ENCODE measurements at regions not wholly inside any gene's neighbourhood (a gene's known extent, or its start where the extent isn't known, plus 50 kb on each side); places are given as distances from the start of the nearest gene placed in this dataset.

- TF ChIP-seq CTCF (conservative IDR thresholded peaks at IDR 0.05; ENCODE audit: low read depth, low read length) = no peak
Observed at GRCh38 chr5:125274938-125275724, 528.7 kb upstream of the ZNF608 start.

GRCh38 chr5:125275725-125276090 is 529.3 kb upstream of the ZNF608 start:
- no peak for DNase-seq (ENCODE audit: low read depth)
- no peak for TF ChIP-seq CTCF (conservative IDR thresholded peaks at IDR 0.05; ENCODE audit: low read depth, low read length)
- no peak overlapping the region for H3K4me3 ChIP-seq (ENCODE audit: low read depth, low read length)

More at GRCh38 chr5:125274938-125275724, 528.7 kb upstream of the ZNF608 start:
- DNase-seq (ENCODE audit: low read depth) = no peak
- H3K4me3 ChIP-seq (ENCODE audit: low read depth, low read length) = no peak overlapping the region

DNA sequence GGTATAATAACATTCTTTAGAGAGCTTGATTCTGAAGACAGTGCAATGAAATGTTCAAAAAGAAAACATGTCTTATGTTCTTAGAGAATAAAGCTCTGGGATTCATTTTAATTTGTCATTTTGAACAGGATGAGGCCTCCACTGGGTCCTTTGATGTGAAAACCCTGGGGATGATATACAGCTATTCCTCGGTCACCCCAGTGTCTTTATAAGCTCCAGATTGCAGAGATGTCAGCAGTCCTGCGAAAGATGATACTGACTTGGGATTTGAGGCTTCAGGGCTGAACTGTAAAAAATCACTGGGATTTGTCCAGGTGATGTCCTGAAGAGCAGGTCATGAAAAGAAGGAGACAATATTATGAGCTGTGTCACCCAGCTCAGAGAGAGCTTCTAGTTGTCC is 529.7 kb upstream of the ZNF608 start:
- no peak for DNase-seq (ENCODE audit: low read depth)
- no peak overlapping the region for H3K4me3 ChIP-seq (ENCODE audit: low read depth, low read length)
- TF ChIP-seq CTCF (conservative IDR thresholded peaks at IDR 0.05; ENCODE audit: low read depth, low read length) = no peak

DNA sequence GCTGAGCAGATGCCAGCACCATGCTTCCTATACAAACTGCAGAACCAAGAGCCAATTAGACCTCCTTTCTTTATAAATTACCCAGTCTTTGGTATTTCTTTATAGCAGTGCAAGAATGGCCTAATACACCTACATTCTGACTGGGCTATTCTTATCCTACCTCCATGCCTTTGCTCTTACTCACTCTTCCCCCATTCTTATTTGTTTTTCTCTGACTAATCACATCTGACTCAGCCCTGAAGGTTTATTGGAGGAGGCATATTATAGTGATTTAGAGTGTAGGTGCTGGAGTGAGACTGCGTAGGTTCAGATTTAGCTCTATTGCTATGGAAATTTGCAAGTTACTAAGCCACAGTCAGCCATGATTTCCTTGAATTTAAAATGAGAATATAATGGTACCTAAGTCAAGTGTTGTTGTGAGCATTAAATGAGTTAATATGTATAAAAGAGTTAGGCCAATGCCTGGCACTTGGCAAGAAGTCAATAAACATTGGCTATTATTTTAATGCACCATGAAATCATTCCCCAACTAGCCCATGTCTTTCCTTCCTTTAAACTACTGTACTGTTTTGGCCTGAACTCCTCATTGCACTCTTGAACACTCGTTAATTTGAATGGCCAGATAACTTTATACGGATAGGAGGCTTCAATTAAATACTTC is 531.2 kb upstream of the ZNF608 start:
- no peak overlapping the region for H3K4me3 ChIP-seq (ENCODE audit: low read depth, low read length)
- TF ChIP-seq CTCF (conservative IDR thresholded peaks at IDR 0.05; ENCODE audit: low read depth, low read length) = no peak
- peak; percentile 92 for DNase-seq (ENCODE audit: low read depth)

DNA sequence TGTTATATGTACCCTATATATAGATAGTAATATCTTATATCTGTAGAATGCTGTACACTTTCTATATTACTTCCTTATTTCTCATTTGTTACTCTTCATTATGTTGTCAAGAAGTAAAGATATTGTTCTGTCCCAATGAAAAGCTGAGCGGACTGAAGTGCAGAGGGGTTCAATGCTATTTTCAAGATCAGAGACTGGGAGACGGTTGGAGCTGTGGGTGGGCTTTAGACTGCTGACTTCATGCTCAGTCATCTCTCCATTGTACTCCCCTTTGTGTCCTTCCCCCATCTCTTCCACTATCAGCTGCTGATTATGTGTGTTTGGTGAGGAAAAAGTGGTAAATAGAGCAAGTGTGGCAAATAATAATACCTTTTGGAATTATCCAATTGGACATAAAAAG is 532.3 kb upstream of the ZNF608 start:
- no peak overlapping the region for H3K4me3 ChIP-seq (ENCODE audit: low read depth, low read length)
- no peak for TF ChIP-seq CTCF (conservative IDR thresholded peaks at IDR 0.05; ENCODE audit: low read depth, low read length)
- no peak for DNase-seq (ENCODE audit: low read depth)

- no peak for DNase-seq (ENCODE audit: low read depth)
- no peak overlapping the region for H3K4me3 ChIP-seq (ENCODE audit: low read depth, low read length)
- no peak for TF ChIP-seq CTCF (conservative IDR thresholded peaks at IDR 0.05; ENCODE audit: low read depth, low read length)
Observed at GRCh38 chr5:125281667-125282066, 535.2 kb upstream of the ZNF608 start.

DNA sequence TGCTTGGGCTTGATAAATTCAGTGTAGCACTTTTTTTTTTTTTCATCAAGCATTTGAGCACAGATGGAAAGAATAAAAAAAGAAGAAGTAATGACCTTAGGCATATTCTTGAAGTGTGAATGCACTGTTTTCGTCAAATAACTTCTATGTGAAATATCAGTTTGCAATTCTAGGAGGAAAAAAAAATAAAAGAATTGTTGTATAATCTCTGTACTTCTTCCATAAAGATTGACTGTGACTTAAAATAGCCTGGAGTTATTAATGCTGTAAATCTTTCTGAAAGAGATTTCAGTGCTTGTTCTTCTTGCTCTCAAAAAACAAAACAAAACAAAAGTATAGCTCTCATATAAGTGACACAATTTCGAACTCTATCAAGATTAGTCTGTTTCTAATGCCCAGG is 536.9 kb upstream of the ZNF608 start:
- no peak for TF ChIP-seq CTCF (conservative IDR thresholded peaks at IDR 0.05; ENCODE audit: low read depth, low read length)
- no peak for DNase-seq (ENCODE audit: low read depth)
- no peak overlapping the region for H3K4me3 ChIP-seq (ENCODE audit: low read depth, low read length)
